SU-DHL-6 (cell line): ENCODE measurements at regions not wholly inside any gene's neighbourhood (a gene's known extent, or its start where the extent isn't known, plus 50 kb on each side); places are given as distances from the start of the nearest gene placed in this dataset.

Source experiments
- H2AFZ ChIP-seq: fragments of 200-600 bp; sonication (generic); 2 replicates; pipeline ENCODE4 v1.6.1; 2014; ENCODE audit warnings: low read depth, mild to moderate bottlenecking, moderate library complexity, mixed read lengths, antibody characterized with exemption, low read length; ENCODE audit not compliant: severe bottlenecking
- H3F3A ChIP-seq: fragments of 200-600 bp; shearing (Covaris generic); 2 replicates; pipeline ENCODE4 v1.6.0; 2016; ENCODE audit warnings: antibody characterized with exemption, mild to moderate bottlenecking; ENCODE audit not compliant: insufficient read depth
- H3K27ac ChIP-seq: fragments of 200-600 bp; sonication (generic); 2 replicates; pipeline ENCODE4 v1.5.1; 2016; ENCODE audit warnings: low read depth, mild to moderate bottlenecking, low read length, moderate library complexity, mixed read lengths
- H3K27me3 ChIP-seq: fragments of 200-600 bp; sonication (generic), shearing (Covaris generic); 2 replicates; pipeline ENCODE4 v1.6.0; 2014; ENCODE audit warnings: mild to moderate bottlenecking, low read length
- H3K36me3 ChIP-seq: fragments of 200-600 bp; sonication (generic); 2 replicates; pipeline ENCODE4 v1.6.1; 2014; ENCODE audit warnings: mild to moderate bottlenecking, low read length, mixed read lengths
- H3K4me2 ChIP-seq: fragments of 300-600, 200-600 bp; shearing (Covaris generic), sonication (generic); 2 replicates; pipeline ENCODE4 v1.6.0; 2014; ENCODE audit warnings: low read length, low read depth, mild to moderate bottlenecking; ENCODE audit not compliant: poor library complexity, severe bottlenecking
- H3K4me3 ChIP-seq: fragments of 200-600 bp; sonication (generic); 2 replicates; pipeline ENCODE4 v1.5.1; 2014; ENCODE audit warnings: antibody characterized with exemption, low read length, mild to moderate bottlenecking, mixed read lengths; ENCODE audit not compliant: insufficient read depth, poor library complexity, severe bottlenecking
- H3K79me2 ChIP-seq: fragments of 200-600 bp; sonication (generic); 2 replicates; pipeline ENCODE4 v1.6.1; 2014; ENCODE audit warnings: mild to moderate bottlenecking, low read length, moderate library complexity; ENCODE audit not compliant: insufficient read depth
- H3K9ac ChIP-seq: fragments of 200-600 bp; sonication (generic); 2 replicates; pipeline ENCODE4 v1.7.0; 2014; ENCODE audit warnings: mild to moderate bottlenecking, low read length
- H3K9me2 ChIP-seq: fragments of 200-600 bp; sonication (generic); replicated peaks from 2 replicates; pipeline ENCODE4 v1.6.1; 2014; ENCODE audit warnings: low read length; ENCODE audit not compliant: insufficient read depth
- H3K9me3 ChIP-seq: fragments of 200-600 bp; sonication (generic); 2 replicates; pipeline ENCODE4 v1.6.1; 2014; ENCODE audit warnings: low read length, mixed read lengths; ENCODE audit not compliant: insufficient read depth
- H4K20me1 ChIP-seq: fragments of 200-600 bp; sonication (generic); 2 replicates; pipeline ENCODE4 v1.6.1; 2014; ENCODE audit warnings: low read depth, mild to moderate bottlenecking, antibody characterized with exemption, low read length, moderate library complexity, mixed read lengths
- CTCF ChIP-seq: fragments of 200-600 bp; sonication (generic); IDR thresholded peaks from one replicate; pipeline ENCODE4 v1.5.1; 2017; ENCODE audit warnings: antibody characterized with exemption, mild to moderate bottlenecking, low read length, moderate library complexity; ENCODE audit not compliant: insufficient read depth, poor library complexity, severe bottlenecking
- EZH2phosphoT487 ChIP-seq: fragments of 200-600 bp; sonication (generic), shearing (Covaris generic); conservative IDR thresholded peaks from 2 replicates; pipeline ENCODE4 v1.6.1; 2018; ENCODE audit warnings: mild to moderate bottlenecking, antibody characterized with exemption, low read length, moderate library complexity, mixed read lengths

- no peaks in the 10 kb centered on the region for H4K20me1 ChIP-seq
- H3F3A ChIP-seq = no peaks in the 10 kb centered on the region
- H3K27ac ChIP-seq = no peak overlapping the region
- no peaks in the 10 kb centered on the region for H3K9me3 ChIP-seq
- H3K36me3 ChIP-seq = no peaks in the 10 kb centered on the region
- H3K9me2 ChIP-seq = no peaks in the 10 kb centered on the region
- H3K79me2 ChIP-seq = no peaks in the 10 kb centered on the region
- H3K9ac ChIP-seq = no peak overlapping the region
- H3K4me2 ChIP-seq = no peak overlapping the region
- H3K4me3 ChIP-seq = no peak overlapping the region
- H2AFZ ChIP-seq = no peak overlapping the region
- H3K27me3 ChIP-seq = no peaks in the 10 kb centered on the region
- TF ChIP-seq CTCF (no peak), EZH2phosphoT487 (no peak)
Observed at GRCh38 chrX:109830157-109830703, 97.2 kb upstream of the ACSL4 start.

- H3K27ac ChIP-seq = no peak overlapping the region
- no peak overlapping the region for H2AFZ ChIP-seq
- no peak overlapping the region for H3K4me2 ChIP-seq
- H3F3A ChIP-seq = no peaks in the 10 kb centered on the region
- TF ChIP-seq EZH2phosphoT487 (no peak), CTCF (no peak)
- no peak overlapping the region for H3K4me3 ChIP-seq
- no peaks in the 10 kb centered on the region for H3K9me3 ChIP-seq
- no peaks in the 10 kb centered on the region for H3K36me3 ChIP-seq
- H3K9ac ChIP-seq = no peak overlapping the region
- H4K20me1 ChIP-seq = no peaks in the 10 kb centered on the region
- no peaks in the 10 kb centered on the region for H3K9me2 ChIP-seq
- no peaks in the 10 kb centered on the region for H3K27me3 ChIP-seq
- no peaks in the 10 kb centered on the region for H3K79me2 ChIP-seq
Observed at GRCh38 chrX:109830704-109831206, 97.7 kb upstream of the ACSL4 start.

GRCh38 chrX:109831326-109831985 is 98.4 kb upstream of the ACSL4 start:
- H3K27me3 ChIP-seq = no peaks in the 10 kb centered on the region
- H2AFZ ChIP-seq = no peak overlapping the region
- H3K9me2 ChIP-seq = no peaks in the 10 kb centered on the region
- no peaks in the 10 kb centered on the region for H3K79me2 ChIP-seq
- TF ChIP-seq CTCF = no peak
- TF ChIP-seq EZH2phosphoT487 = no peak
- H3F3A ChIP-seq = no peaks in the 10 kb centered on the region
- no peaks in the 10 kb centered on the region for H4K20me1 ChIP-seq
- no peaks in the 10 kb centered on the region for H3K9me3 ChIP-seq
- no peaks in the 10 kb centered on the region for H3K36me3 ChIP-seq
- no peak overlapping the region for H3K4me2 ChIP-seq
- no peak overlapping the region for H3K9ac ChIP-seq
- H3K4me3 ChIP-seq = no peak overlapping the region
- H3K27ac ChIP-seq = no peak overlapping the region
